Stimulated activated CD4-positive, alpha-beta T cell treated with anti-CD3 and anti-CD28 coated beads, Interleukin-12 subunit alpha, Interleukin-12 subunit beta, amount 100 ng/mL, for 4 hours (primary cell): ENCODE measurements at regions not wholly inside any gene's neighbourhood (a gene's known extent, or its start where the extent isn't known, plus 50 kb on each side); places are given as distances from the start of the nearest gene placed in this dataset.

Experiments used
- DNase-seq: peaks from one replicate; pipeline ENCODE4 v3.0.0-alpha.2; 2020

GRCh38 chr18:2410688-2411087 lies 160.6 kb downstream of the METTL4 start:
- DNase-seq, result no peak

GRCh38 chr18:2411381-2411960 lies 159.8 kb downstream of the METTL4 start:
- no peak for DNase-seq

GRCh38 chr18:2412281-2412680 lies 159.0 kb downstream of the METTL4 start:
- no peak for DNase-seq

GRCh38 chr18:2412996-2413751 lies 158.1 kb downstream of the METTL4 start:
- DNase-seq, result no peak

GRCh38 chr18:2414235-2414634 lies 157.1 kb downstream of the METTL4 start:
- no peak for DNase-seq

GRCh38 chr18:2415656-2416055 lies 155.6 kb downstream of the METTL4 start:
- DNase-seq, result no peak

GRCh38 chr18:2417861-2418610 lies 153.3 kb downstream of the METTL4 start:
- no peak for DNase-seq

- DNase-seq, result no peak
Measured at GRCh38 chr18:2420367-2420766, 150.9 kb downstream of the METTL4 start.

- no peak for DNase-seq
Measured at GRCh38 chr18:2423761-2424160, 147.5 kb downstream of the METTL4 start.

GRCh38 chr18:2424420-2424819 lies 146.9 kb downstream of the METTL4 start:
- no peak for DNase-seq

GRCh38 chr18:2425426-2426317 lies 145.6 kb downstream of the METTL4 start:
- DNase-seq, result no peak

- DNase-seq, result no peak
Measured at GRCh38 chr18:2430191-2430590, 141.1 kb downstream of the METTL4 start.

GRCh38 chr18:2431806-2432205 lies 139.5 kb downstream of the METTL4 start:
- no peak for DNase-seq

- no peak for DNase-seq
Measured at GRCh38 chr18:2433366-2433765, 137.9 kb downstream of the METTL4 start.

- DNase-seq, result no peak
Measured at GRCh38 chr18:2441544-2441943, 129.8 kb downstream of the METTL4 start.

- no peak for DNase-seq
Measured at GRCh38 chr18:2442006-2442405, 129.3 kb downstream of the METTL4 start.

- DNase-seq, result no peak
Measured at GRCh38 chr18:2442726-2443275, 128.5 kb downstream of the METTL4 start.

- no peak for DNase-seq
Measured at GRCh38 chr18:2444201-2444875, 127.0 kb downstream of the METTL4 start.

GRCh38 chr18:2448565-2449151 lies 122.6 kb downstream of the METTL4 start:
- DNase-seq, result no peak

GRCh38 chr18:2451556-2451955 lies 119.7 kb downstream of the METTL4 start:
- DNase-seq, result no peak

- DNase-seq, result no peak
Measured at GRCh38 chr18:2459886-2460285, 111.4 kb downstream of the METTL4 start.

- no peak for DNase-seq
Measured at GRCh38 chr18:2466978-2467377, 104.3 kb downstream of the METTL4 start.
